ENCODE measurements at regions not wholly inside any gene's neighbourhood (a gene's known extent, or its start where the extent isn't known, plus 50 kb on each side); places are given as distances from the start of the nearest gene placed in this dataset.

DNA sequence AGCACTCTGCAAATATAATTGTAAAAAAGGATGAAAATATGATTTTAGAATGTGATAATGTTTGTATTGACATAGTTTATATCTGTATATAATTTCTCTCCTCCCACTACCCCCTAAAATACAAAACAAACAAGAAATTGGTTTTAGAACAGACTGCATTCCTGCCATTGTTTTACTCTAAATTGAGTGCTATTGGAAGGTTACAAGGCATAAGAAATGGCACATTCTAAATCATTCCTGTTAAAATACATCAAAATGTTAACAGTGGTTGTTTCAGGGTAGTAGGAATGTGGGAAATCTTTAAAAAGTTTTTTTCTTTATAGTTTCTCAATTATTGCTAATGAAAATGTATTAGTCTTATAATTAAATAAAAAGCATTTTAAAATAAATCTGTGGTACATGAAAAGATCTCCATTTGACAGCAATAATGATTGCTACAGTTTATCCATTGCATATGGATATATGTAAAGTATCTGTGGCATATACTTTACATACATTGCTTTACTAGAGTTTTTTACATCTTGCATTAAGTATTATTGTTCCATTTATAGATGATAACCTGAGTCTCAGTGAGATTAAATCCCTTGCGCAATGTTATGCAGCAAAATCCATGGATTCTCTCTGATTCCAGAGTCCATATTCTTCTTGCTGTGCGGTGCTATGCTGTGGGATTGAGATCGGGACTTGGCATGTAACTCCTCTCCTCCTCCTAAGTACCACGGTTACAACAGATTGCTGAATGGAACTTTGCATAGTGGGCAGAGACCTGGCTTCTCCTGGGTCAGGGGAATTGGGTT, 319.8 kb downstream of the LMO4 start:
- H3K4me3 ChIP-seq (ENCODE audit: low read length in 3 of 3): no peak overlapping the region
- H3K9ac ChIP-seq (ENCODE audit: low read depth in 1 of 3, low read length in 3 of 3): no peak overlapping the region
- no peaks in the 10 kb centered on the region for H3K27me3 ChIP-seq (ENCODE audit: control insufficient read depth in 3 of 3, insufficient read depth in 3 of 3, low read length in 3 of 3)
- no peaks in the 10 kb centered on the region for H3K36me3 ChIP-seq (ENCODE audit: control insufficient read depth in 3 of 3, insufficient read depth in 3 of 3, low read length in 3 of 3)
- no peaks in the 10 kb centered on the region for H3K4me1 ChIP-seq (ENCODE audit: control insufficient read depth in 3 of 3, insufficient read depth in 3 of 3, low read length in 3 of 3)
- no peak overlapping the region for H3K27ac ChIP-seq (ENCODE audit: low read depth, low read length)
- no peaks in the 10 kb centered on the region for H3K9me3 ChIP-seq (ENCODE audit: control insufficient read depth in 3 of 3, low read length in 3 of 3)

DNA sequence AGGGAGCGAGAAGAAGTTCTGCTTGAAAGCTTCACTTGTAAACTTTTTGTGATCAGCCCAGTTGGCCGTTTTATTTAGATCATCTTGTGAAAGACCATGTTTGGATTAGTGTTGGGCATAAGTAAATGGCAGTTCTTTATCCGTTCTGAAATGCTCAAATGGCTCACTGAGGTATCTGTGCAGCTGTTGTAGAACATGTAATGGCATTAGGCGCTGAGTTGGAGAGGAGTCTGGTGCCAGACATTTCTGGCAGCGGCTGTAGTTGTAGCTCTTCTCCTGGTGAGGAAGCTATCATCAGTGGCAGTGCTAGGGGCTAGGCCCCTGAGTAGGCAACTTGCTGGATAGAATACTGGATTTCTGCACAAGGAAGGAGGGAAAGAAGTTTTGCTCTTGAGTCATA, 321.6 kb downstream of the LMO4 start:
- Histone ChIP-seq H3K36me3 (ENCODE audit: control insufficient read depth in 3 of 3, insufficient read depth in 3 of 3, low read length in 3 of 3) (no peaks in the 10 kb centered on the region), H3K4me3 (ENCODE audit: low read length in 3 of 3) (no peak overlapping the region), H3K9me3 (ENCODE audit: control insufficient read depth in 3 of 3, low read length in 3 of 3) (no peaks in the 10 kb centered on the region), H3K27me3 (ENCODE audit: control insufficient read depth in 3 of 3, insufficient read depth in 3 of 3, low read length in 3 of 3) (no peaks in the 10 kb centered on the region), H3K9ac (ENCODE audit: low read depth in 1 of 3, low read length in 3 of 3) (no peak overlapping the region), H3K27ac (ENCODE audit: low read depth, low read length) (no peak overlapping the region), H3K4me1 (ENCODE audit: control insufficient read depth in 3 of 3, insufficient read depth in 3 of 3, low read length in 3 of 3) (no peaks in the 10 kb centered on the region)

DNA sequence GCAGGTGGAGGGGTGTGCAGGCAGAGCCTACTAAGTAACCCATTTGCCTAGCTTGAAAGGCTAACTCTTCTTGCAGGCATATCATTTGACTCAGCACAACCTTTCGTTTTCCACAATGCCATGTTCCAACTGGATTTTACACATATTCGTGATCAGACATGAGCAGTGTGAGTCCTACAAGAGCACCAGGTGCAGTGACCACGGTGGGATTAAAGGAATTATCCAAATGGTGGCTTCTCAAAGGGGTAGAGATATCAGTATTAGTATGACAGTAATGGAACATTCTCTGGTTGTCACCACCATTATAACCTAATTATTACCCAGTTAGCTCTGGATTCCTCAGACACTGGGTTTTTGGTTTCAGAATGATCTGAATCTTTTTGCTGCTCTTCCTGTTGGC, 323.5 kb downstream of the LMO4 start:
- Histone ChIP-seq H3K4me3 (ENCODE audit: low read length in 3 of 3) (no peak overlapping the region), H3K9me3 (ENCODE audit: control insufficient read depth in 3 of 3, low read length in 3 of 3) (no peaks in the 10 kb centered on the region), H3K27me3 (ENCODE audit: control insufficient read depth in 3 of 3, insufficient read depth in 3 of 3, low read length in 3 of 3) (no peaks in the 10 kb centered on the region), H3K9ac (ENCODE audit: low read depth in 1 of 3, low read length in 3 of 3) (no peak overlapping the region), H3K4me1 (ENCODE audit: control insufficient read depth in 3 of 3, insufficient read depth in 3 of 3, low read length in 3 of 3) (no peaks in the 10 kb centered on the region), H3K36me3 (ENCODE audit: control insufficient read depth in 3 of 3, insufficient read depth in 3 of 3, low read length in 3 of 3) (no peaks in the 10 kb centered on the region), H3K27ac (ENCODE audit: low read depth, low read length) (no peak overlapping the region)

DNA sequence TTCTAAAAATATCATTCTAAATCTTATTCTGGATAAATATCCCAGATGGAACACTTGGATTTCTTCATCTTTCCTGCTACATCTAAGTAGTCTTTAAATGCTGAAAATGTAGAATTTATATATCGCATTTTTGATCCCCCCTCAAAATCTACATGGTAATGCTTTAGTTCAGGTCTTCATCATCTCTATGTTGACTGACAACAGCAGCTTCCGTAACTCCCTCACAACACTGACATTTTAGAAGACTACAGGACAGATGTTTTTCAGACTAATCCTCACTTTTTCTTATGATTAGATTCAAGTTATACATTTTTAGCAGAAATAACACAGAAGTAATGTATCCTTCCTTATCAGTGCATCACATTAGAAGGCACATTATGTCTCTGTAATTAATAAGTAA, 336.5 kb downstream of the LMO4 start:
- no peak overlapping the region for H3K27ac ChIP-seq (ENCODE audit: low read depth, low read length)
- no peaks in the 10 kb centered on the region for H3K36me3 ChIP-seq (ENCODE audit: control insufficient read depth in 3 of 3, insufficient read depth in 3 of 3, low read length in 3 of 3)
- peaks cover 0 to 9% (median 3%) of the 10 kb centered on the region in 3 donors for H3K9me3 ChIP-seq (ENCODE audit: control insufficient read depth in 3 of 3, low read length in 3 of 3)
- H3K9ac ChIP-seq (ENCODE audit: low read depth in 1 of 3, low read length in 3 of 3): no peak overlapping the region
- H3K4me1 ChIP-seq (ENCODE audit: control insufficient read depth in 3 of 3, insufficient read depth in 3 of 3, low read length in 3 of 3): no peaks in the 10 kb centered on the region
- H3K27me3 ChIP-seq (ENCODE audit: control insufficient read depth in 3 of 3, insufficient read depth in 3 of 3, low read length in 3 of 3): no peaks in the 10 kb centered on the region
- no peak overlapping the region for H3K4me3 ChIP-seq (ENCODE audit: low read length in 3 of 3)

DNA sequence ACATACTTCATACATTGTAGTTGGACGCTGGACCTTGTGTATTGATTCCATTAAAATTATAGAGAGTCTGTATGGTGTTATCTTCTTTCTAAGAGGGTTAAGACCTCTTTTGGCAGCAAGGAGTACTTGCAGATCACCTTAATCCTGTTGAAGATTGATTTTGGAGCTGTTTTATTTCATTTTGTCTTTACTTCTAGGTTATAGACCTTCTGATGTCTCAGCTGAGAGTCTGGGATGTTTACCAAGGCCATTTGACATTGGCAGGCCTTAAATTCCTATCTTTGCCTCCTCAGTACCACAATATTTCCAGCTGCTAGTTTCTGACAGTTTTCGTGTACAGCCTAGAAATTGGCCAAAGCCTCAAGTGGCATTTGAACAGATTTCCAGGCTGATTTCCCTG, 338.0 kb downstream of the LMO4 start:
- Histone ChIP-seq H3K27ac (ENCODE audit: low read depth, low read length) (no peak overlapping the region), H3K9ac (ENCODE audit: low read depth in 1 of 3, low read length in 3 of 3) (no peak overlapping the region), H3K9me3 (ENCODE audit: control insufficient read depth in 3 of 3, low read length in 3 of 3) (no peaks in the 10 kb centered on the region), H3K36me3 (ENCODE audit: control insufficient read depth in 3 of 3, insufficient read depth in 3 of 3, low read length in 3 of 3) (no peaks in the 10 kb centered on the region), H3K4me3 (ENCODE audit: low read length in 3 of 3) (no peak overlapping the region), H3K27me3 (ENCODE audit: control insufficient read depth in 3 of 3, insufficient read depth in 3 of 3, low read length in 3 of 3) (no peaks in the 10 kb centered on the region), H3K4me1 (ENCODE audit: control insufficient read depth in 3 of 3, insufficient read depth in 3 of 3, low read length in 3 of 3) (no peaks in the 10 kb centered on the region)

DNA sequence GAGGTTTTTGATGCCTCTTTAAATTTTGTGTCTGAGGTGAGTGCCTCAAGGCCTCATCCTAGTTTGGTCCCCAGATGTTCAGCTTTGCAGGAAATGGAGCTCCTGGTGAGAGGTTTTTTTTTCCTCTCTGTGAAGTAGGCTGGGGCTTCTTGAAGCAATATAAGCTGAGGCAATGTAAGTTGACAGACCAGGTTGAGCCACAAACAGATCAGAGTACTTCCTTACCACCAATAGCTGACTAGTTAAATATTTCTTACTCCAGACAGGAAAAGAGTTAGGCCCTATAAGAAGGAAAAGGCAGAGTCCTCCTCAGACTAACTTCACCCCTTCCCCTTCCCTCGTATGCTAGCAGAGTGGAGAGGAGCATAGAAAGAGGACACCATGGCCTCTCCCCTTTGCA, 341.0 kb downstream of the LMO4 start:
- no peak overlapping the region for H3K27ac ChIP-seq (ENCODE audit: low read depth, low read length)
- no peaks in the 10 kb centered on the region for H3K4me1 ChIP-seq (ENCODE audit: control insufficient read depth in 3 of 3, insufficient read depth in 3 of 3, low read length in 3 of 3)
- H3K9me3 ChIP-seq (ENCODE audit: control insufficient read depth in 3 of 3, low read length in 3 of 3): no peaks in the 10 kb centered on the region
- no peak overlapping the region for H3K9ac ChIP-seq (ENCODE audit: low read depth in 1 of 3, low read length in 3 of 3)
- H3K27me3 ChIP-seq (ENCODE audit: control insufficient read depth in 3 of 3, insufficient read depth in 3 of 3, low read length in 3 of 3): no peaks in the 10 kb centered on the region
- no peak overlapping the region for H3K4me3 ChIP-seq (ENCODE audit: low read length in 3 of 3)
- H3K36me3 ChIP-seq (ENCODE audit: control insufficient read depth in 3 of 3, insufficient read depth in 3 of 3, low read length in 3 of 3): no peaks in the 10 kb centered on the region

DNA sequence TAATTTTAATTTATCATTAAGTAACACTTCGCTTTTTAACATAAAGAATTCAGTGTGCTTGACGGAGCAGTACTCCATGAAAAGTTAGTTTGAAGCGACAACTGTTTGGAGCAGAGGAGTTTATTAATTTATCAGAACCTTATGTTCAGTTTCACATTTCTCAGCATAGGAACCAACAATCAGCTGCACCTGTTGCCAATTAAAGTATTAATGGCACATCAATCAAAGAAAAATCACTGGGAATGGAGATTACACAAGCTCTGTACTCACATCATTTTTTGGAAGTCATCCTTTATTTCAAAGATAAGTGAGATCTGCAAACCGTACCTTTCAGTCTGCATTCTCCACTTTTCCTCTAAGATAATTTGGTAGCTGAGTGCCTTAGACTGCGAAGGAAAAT, 344.6 kb downstream of the LMO4 start:
- H3K9ac ChIP-seq (ENCODE audit: low read depth in 1 of 3, low read length in 3 of 3): no peak overlapping the region
- no peak overlapping the region for H3K27ac ChIP-seq (ENCODE audit: low read depth, low read length)
- no peaks in the 10 kb centered on the region for H3K4me1 ChIP-seq (ENCODE audit: control insufficient read depth in 3 of 3, insufficient read depth in 3 of 3, low read length in 3 of 3)
- no peaks in the 10 kb centered on the region for H3K36me3 ChIP-seq (ENCODE audit: control insufficient read depth in 3 of 3, insufficient read depth in 3 of 3, low read length in 3 of 3)
- no peak overlapping the region for H3K4me3 ChIP-seq (ENCODE audit: low read length in 3 of 3)
- H3K27me3 ChIP-seq (ENCODE audit: control insufficient read depth in 3 of 3, insufficient read depth in 3 of 3, low read length in 3 of 3): no peaks in the 10 kb centered on the region
- H3K9me3 ChIP-seq (ENCODE audit: control insufficient read depth in 3 of 3, low read length in 3 of 3): no peaks in the 10 kb centered on the region

DNA sequence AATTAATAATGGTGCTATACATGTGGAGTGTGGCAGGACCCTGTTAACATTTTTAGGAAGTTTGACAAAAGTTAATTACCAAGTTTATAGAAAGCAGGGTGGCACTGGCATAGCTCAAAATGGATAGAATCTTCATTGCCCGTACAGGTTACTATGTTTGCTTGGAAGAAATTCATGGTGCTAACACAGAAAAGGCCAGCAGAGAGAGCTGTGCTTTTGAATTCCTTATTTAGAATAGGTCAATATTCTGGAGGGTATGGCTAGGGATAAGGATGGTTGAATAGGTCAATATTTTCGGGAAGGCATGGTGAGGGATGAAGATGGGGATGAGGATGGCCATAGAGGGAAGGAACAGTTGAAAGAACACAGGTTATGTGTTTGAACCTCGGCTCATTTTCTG, 345.1 kb downstream of the LMO4 start:
- no peak overlapping the region for H3K4me3 ChIP-seq (ENCODE audit: low read length in 3 of 3)
- no peaks in the 10 kb centered on the region for H3K4me1 ChIP-seq (ENCODE audit: control insufficient read depth in 3 of 3, insufficient read depth in 3 of 3, low read length in 3 of 3)
- no peak overlapping the region for H3K27ac ChIP-seq (ENCODE audit: low read depth, low read length)
- H3K27me3 ChIP-seq (ENCODE audit: control insufficient read depth in 3 of 3, insufficient read depth in 3 of 3, low read length in 3 of 3): no peaks in the 10 kb centered on the region
- H3K9ac ChIP-seq (ENCODE audit: low read depth in 1 of 3, low read length in 3 of 3): no peak overlapping the region
- no peaks in the 10 kb centered on the region for H3K36me3 ChIP-seq (ENCODE audit: control insufficient read depth in 3 of 3, insufficient read depth in 3 of 3, low read length in 3 of 3)
- H3K9me3 ChIP-seq (ENCODE audit: control insufficient read depth in 3 of 3, low read length in 3 of 3): no peaks in the 10 kb centered on the region

DNA sequence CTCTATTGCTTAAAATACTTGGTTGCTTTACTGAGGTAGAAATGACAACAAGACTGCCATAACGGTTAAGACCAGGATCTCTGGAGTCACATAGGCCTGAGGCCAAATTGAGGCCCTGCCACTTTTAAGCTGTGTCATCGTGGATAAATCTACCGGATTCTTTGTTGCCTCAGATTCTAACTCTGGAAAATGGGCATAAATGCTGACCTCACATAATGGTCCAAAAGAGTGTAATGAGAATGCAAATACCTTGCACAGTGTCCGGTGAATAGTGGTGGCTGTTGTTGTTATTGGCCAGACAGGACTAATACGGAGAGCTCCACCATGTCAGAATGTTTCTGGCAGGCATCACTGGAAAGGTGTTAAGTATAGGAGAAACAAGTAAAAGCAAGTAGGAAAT, 346.1 kb downstream of the LMO4 start:
- H3K36me3 ChIP-seq (ENCODE audit: control insufficient read depth in 3 of 3, insufficient read depth in 3 of 3, low read length in 3 of 3): no peaks in the 10 kb centered on the region
- H3K9me3 ChIP-seq (ENCODE audit: control insufficient read depth in 3 of 3, low read length in 3 of 3): no peaks in the 10 kb centered on the region
- H3K27ac ChIP-seq (ENCODE audit: low read depth, low read length): no peak overlapping the region
- no peak overlapping the region for H3K9ac ChIP-seq (ENCODE audit: low read depth in 1 of 3, low read length in 3 of 3)
- no peaks in the 10 kb centered on the region for H3K4me1 ChIP-seq (ENCODE audit: control insufficient read depth in 3 of 3, insufficient read depth in 3 of 3, low read length in 3 of 3)
- H3K4me3 ChIP-seq (ENCODE audit: low read length in 3 of 3): no peak overlapping the region
- no peaks in the 10 kb centered on the region for H3K27me3 ChIP-seq (ENCODE audit: control insufficient read depth in 3 of 3, insufficient read depth in 3 of 3, low read length in 3 of 3)

DNA sequence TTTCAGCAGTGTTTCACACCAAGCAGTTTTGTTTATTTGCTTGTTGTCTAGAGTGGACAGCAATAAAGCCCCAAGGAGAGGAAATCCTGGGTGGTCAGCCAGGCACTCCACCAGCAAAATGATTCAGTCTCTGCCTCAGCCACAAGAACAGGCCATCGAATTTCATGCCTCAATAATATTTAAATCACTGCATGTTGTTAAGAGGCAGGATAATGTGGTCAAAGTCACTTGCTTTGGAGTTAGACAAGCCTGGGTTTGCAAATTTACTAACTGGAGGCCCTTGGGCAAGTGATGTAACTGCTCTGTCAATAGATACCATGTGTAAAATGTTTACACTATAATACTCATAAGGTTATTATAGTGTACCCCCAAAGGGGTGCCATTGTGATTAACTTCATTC, 349.6 kb downstream of the LMO4 start:
- peaks cover 0 to 5% (median 0%) of the 10 kb centered on the region in 3 donors for H3K4me1 ChIP-seq (ENCODE audit: control insufficient read depth in 3 of 3, insufficient read depth in 3 of 3, low read length in 3 of 3)
- no peak overlapping the region for H3K9ac ChIP-seq (ENCODE audit: low read depth in 1 of 3, low read length in 3 of 3)
- no peaks in the 10 kb centered on the region for H3K36me3 ChIP-seq (ENCODE audit: control insufficient read depth in 3 of 3, insufficient read depth in 3 of 3, low read length in 3 of 3)
- H3K9me3 ChIP-seq (ENCODE audit: control insufficient read depth in 3 of 3, low read length in 3 of 3): no peaks in the 10 kb centered on the region
- no peak overlapping the region for H3K27ac ChIP-seq (ENCODE audit: low read depth, low read length)
- H3K27me3 ChIP-seq (ENCODE audit: control insufficient read depth in 3 of 3, insufficient read depth in 3 of 3, low read length in 3 of 3): no peaks in the 10 kb centered on the region
- no peak overlapping the region for H3K4me3 ChIP-seq (ENCODE audit: low read length in 3 of 3)

Data from skeletal muscle tissue (tissue), 3 donors.